Activated CD8-positive, alpha-beta T cell treated with anti-CD3 and anti-CD28 coated beads for 36 hours (primary cell): ENCODE measurements at regions not wholly inside any gene's neighbourhood (a gene's known extent, or its start where the extent isn't known, plus 50 kb on each side); places are given as distances from the start of the nearest gene placed in this dataset.

Experiments used
- ATAC-seq: fragments of 200-7000 bp; cut with Tn5 transposase; one replicate; pipeline ENCODE4 v1.10.0; 2021; ENCODE audit warnings: mild to moderate bottlenecking, moderate library complexity
- CTCF ChIA-PET: fragments of 350-600 bp; sonication (Branson Sonifier 250); formaldehyde crosslinking; loops from one replicate; lab custom pipeline; 2021; ENCODE audit warnings: antibody characterized with exemption; lab: Charles Lee
- POLR2A ChIA-PET: fragments of 350-600 bp; sonication (Branson Sonifier 250); formaldehyde crosslinking; loops from one replicate; lab custom pipeline; 2021; ENCODE audit warnings: antibody characterized with exemption; lab: Charles Lee
- DNase-seq: peaks from one replicate; pipeline ENCODE4 v3.0.0-alpha.2; 2020
- H3K27ac Mint-ChIP-seq: one replicate; pipeline ENCODE4 v1.8.0; 2021; ENCODE audit warnings: mild to moderate bottlenecking, mixed read lengths
- H3K27me3 Mint-ChIP-seq: one replicate; pipeline ENCODE4 v1.8.0; 2021; ENCODE audit warnings: mixed read lengths
- H3K36me3 Mint-ChIP-seq: one replicate; pipeline ENCODE4 v1.8.0; 2021; ENCODE audit warnings: low read depth, mixed read lengths
- H3K4me1 Mint-ChIP-seq: one replicate; pipeline ENCODE4 v1.8.0; 2021; ENCODE audit warnings: low read depth, mixed read lengths
- H3K4me3 Mint-ChIP-seq: one replicate; pipeline ENCODE4 v1.8.0; 2021; ENCODE audit warnings: mild to moderate bottlenecking, moderate library complexity, mixed read lengths
- H3K9me3 Mint-ChIP-seq: one replicate; pipeline ENCODE4 v1.8.0; 2021; ENCODE audit warnings: mixed read lengths
- CTCF ChIP-seq: fragments of 200-600 bp; IDR thresholded peaks from one replicate; pipeline ENCODE4 v1.8.0; 2022; ENCODE audit warnings: antibody characterized with exemption, mild to moderate bottlenecking
- intact Hi-C: fragments of 100-400 bp; cut with micrococcal nuclease; formaldehyde crosslinking; loops from one replicate; pipeline ENCODE4 v1.10.0; 2022

- no peaks in the 10 kb centered on the region for H3K27me3 Mint-ChIP-seq
- no peak overlapping the region for H3K4me3 Mint-ChIP-seq
- POLR2A ChIA-PET = no interaction called here
- CTCF ChIA-PET = no interaction called here
- H3K9me3 Mint-ChIP-seq = no peaks in the 10 kb centered on the region
- intact Hi-C loops = no loop called here
- no peak for TF ChIP-seq CTCF
- ATAC-seq (no peak), DNase-seq (no peak)
- H3K4me1 Mint-ChIP-seq = no peaks in the 10 kb centered on the region
- no peaks in the 10 kb centered on the region for H3K36me3 Mint-ChIP-seq
- H3K27ac Mint-ChIP-seq = no peak overlapping the region
Measured at GRCh38 chr13:107534548-107534947, 680.8 kb downstream of the LIG4 start.

- TF ChIP-seq CTCF = no peak
- CTCF ChIA-PET = no interaction called here
- ATAC-seq (no peak), DNase-seq (no peak)
- Mint-ChIP-seq H3K27me3 (no peaks in the 10 kb centered on the region), H3K27ac (no peak overlapping the region), H3K4me3 (no peak overlapping the region), H3K36me3 (no peaks in the 10 kb centered on the region), H3K9me3 (no peaks in the 10 kb centered on the region), H3K4me1 (no peaks in the 10 kb centered on the region)
- intact Hi-C loops = no loop called here
- POLR2A ChIA-PET = no interaction called here
Measured at GRCh38 chr13:107531816-107532215, 683.5 kb downstream of the LIG4 start.

- Mint-ChIP-seq H3K4me3 (no peak overlapping the region), H3K27me3 (no peaks in the 10 kb centered on the region), H3K27ac (no peak overlapping the region), H3K9me3 (no peaks in the 10 kb centered on the region), H3K36me3 (no peaks in the 10 kb centered on the region), H3K4me1 (no peaks in the 10 kb centered on the region)
- ChIA-PET CTCF (no interaction called here), POLR2A (no interaction called here)
- no peak for TF ChIP-seq CTCF
- intact Hi-C loops = no loop called here
- no peak for ATAC-seq
- no peak for DNase-seq
Measured at GRCh38 chr13:107531180-107531579, 684.2 kb downstream of the LIG4 start.

- Mint-ChIP-seq H3K4me3 (no peak overlapping the region), H3K9me3 (no peaks in the 10 kb centered on the region), H3K27ac (no peak overlapping the region), H3K36me3 (no peaks in the 10 kb centered on the region), H3K27me3 (no peaks in the 10 kb centered on the region), H3K4me1 (no peaks in the 10 kb centered on the region)
- no peak for TF ChIP-seq CTCF
- ChIA-PET CTCF (interaction anchor here (1.3 kb wide), 1 partner anchor 627 kb away, joined by 3 read pairs; no protein-coding TSS in a partner anchor), POLR2A (no interaction called here)
- intact Hi-C loops = no loop called here
- ATAC-seq = no peak
- no peak for DNase-seq
Measured at GRCh38 chr13:107529035-107529434, 686.3 kb downstream of the LIG4 start.

- Mint-ChIP-seq H3K9me3 (peaks cover 8% of the 10 kb centered on the region), H3K4me3 (no peak overlapping the region), H3K4me1 (no peaks in the 10 kb centered on the region), H3K27me3 (no peaks in the 10 kb centered on the region), H3K36me3 (no peaks in the 10 kb centered on the region), H3K27ac (no peak overlapping the region)
- POLR2A ChIA-PET = no interaction called here
- no peak for TF ChIP-seq CTCF
- intact Hi-C loops = no loop called here
- CTCF ChIA-PET = no interaction called here
- DNase-seq = no peak
- ATAC-seq = no peak
Measured at GRCh38 chr13:107518780-107519179, 696.6 kb downstream of the LIG4 start.
